ENCODE measurements at regions not wholly inside any gene's neighbourhood (a gene's known extent, or its start where the extent isn't known, plus 50 kb on each side); places are given as distances from the start of the nearest gene placed in this dataset.

GRCh38 chr17:13385481-13385911, 216.2 kb downstream of the HS3ST3A1 start:
- no peak for TF ChIP-seq FOXP2 (optimal IDR thresholded peaks at IDR 0.05; ENCODE audit: borderline replicate concordance, extremely low read depth, extremely low read length, insufficient read depth)
- no peak for TF ChIP-seq TAF1 (IDR thresholded peaks at IDR 0.05; ENCODE audit: borderline replicate concordance, insufficient read depth, low read length)
- no peak for TF ChIP-seq SIN3A (IDR thresholded peaks at IDR 0.05; ENCODE audit: borderline replicate concordance, insufficient read depth, low read length)
- no peak for TF ChIP-seq POLR2AphosphoS5 (IDR thresholded peaks at IDR 0.05; ENCODE audit: low read depth, low read length)
- TF ChIP-seq, protein P1, sequence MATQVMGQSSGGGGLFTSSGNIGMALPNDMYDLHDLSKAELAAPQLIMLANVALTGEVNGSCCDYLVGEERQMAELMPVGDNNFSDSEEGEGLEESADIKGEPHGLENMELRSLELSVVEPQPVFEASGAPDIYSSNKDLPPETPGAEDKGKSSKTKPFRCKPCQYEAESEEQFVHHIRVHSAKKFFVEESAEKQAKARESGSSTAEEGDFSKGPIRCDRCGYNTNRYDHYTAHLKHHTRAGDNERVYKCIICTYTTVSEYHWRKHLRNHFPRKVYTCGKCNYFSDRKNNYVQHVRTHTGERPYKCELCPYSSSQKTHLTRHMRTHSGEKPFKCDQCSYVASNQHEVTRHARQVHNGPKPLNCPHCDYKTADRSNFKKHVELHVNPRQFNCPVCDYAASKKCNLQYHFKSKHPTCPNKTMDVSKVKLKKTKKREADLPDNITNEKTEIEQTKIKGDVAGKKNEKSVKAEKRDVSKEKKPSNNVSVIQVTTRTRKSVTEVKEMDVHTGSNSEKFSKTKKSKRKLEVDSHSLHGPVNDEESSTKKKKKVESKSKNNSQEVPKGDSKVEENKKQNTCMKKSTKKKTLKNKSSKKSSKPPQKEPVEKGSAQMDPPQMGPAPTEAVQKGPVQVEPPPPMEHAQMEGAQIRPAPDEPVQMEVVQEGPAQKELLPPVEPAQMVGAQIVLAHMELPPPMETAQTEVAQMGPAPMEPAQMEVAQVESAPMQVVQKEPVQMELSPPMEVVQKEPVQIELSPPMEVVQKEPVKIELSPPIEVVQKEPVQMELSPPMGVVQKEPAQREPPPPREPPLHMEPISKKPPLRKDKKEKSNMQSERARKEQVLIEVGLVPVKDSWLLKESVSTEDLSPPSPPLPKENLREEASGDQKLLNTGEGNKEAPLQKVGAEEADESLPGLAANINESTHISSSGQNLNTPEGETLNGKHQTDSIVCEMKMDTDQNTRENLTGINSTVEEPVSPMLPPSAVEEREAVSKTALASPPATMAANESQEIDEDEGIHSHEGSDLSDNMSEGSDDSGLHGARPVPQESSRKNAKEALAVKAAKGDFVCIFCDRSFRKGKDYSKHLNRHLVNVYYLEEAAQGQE (IDR thresholded peaks at IDR 0.05; ENCODE audit: insufficient read depth in 1 of 2, low read depth in 2 of 2, low read length in 2 of 2) = no peak

DNA sequence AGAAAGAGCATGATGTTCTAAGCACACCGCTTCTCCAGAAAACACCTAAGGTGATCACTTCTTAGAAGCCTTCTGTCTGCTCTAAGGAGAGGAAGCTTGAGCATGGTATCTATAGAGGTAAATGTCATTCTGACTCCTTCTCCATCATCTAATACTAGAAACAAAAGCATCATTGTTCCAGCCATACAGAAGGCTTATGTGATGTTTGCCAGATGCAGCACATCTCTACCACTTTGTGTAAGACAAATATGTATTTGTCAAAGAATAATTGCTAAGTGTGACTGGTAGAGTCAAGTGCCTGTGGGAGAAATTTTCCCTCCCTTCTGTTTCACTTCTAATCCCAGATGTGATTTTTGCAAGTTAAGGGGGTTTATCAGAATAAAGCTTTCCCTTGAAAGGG, 217.1 kb downstream of the HS3ST3A1 start:
- TF ChIP-seq TAF1 (IDR thresholded peaks at IDR 0.05; ENCODE audit: borderline replicate concordance, insufficient read depth, low read length) = no peak
- TF ChIP-seq, protein P1 (IDR thresholded peaks at IDR 0.05; ENCODE audit: insufficient read depth in 1 of 2, low read depth in 2 of 2, low read length in 2 of 2) = no peak
- no peak for TF ChIP-seq FOXP2 (optimal IDR thresholded peaks at IDR 0.05; ENCODE audit: borderline replicate concordance, extremely low read depth, extremely low read length, insufficient read depth)
- no peak for TF ChIP-seq POLR2AphosphoS5 (IDR thresholded peaks at IDR 0.05; ENCODE audit: low read depth, low read length)
- no peak for TF ChIP-seq SIN3A (IDR thresholded peaks at IDR 0.05; ENCODE audit: borderline replicate concordance, insufficient read depth, low read length)

GRCh38 chr17:13378361-13378760, 223.4 kb downstream of the HS3ST3A1 start:
- TF ChIP-seq, protein P1 (IDR thresholded peaks at IDR 0.05; ENCODE audit: insufficient read depth in 1 of 2, low read depth in 2 of 2, low read length in 2 of 2) = no peak
- no peak for TF ChIP-seq SIN3A (IDR thresholded peaks at IDR 0.05; ENCODE audit: borderline replicate concordance, insufficient read depth, low read length)
- no peak for TF ChIP-seq FOXP2 (optimal IDR thresholded peaks at IDR 0.05; ENCODE audit: borderline replicate concordance, extremely low read depth, extremely low read length, insufficient read depth)
- TF ChIP-seq TAF1 (IDR thresholded peaks at IDR 0.05; ENCODE audit: borderline replicate concordance, insufficient read depth, low read length) = no peak
- no peak for TF ChIP-seq POLR2AphosphoS5 (IDR thresholded peaks at IDR 0.05; ENCODE audit: low read depth, low read length)

- TF ChIP-seq TAF1 (IDR thresholded peaks at IDR 0.05; ENCODE audit: borderline replicate concordance, insufficient read depth, low read length) (no peak), SIN3A (IDR thresholded peaks at IDR 0.05; ENCODE audit: borderline replicate concordance, insufficient read depth, low read length) (no peak), FOXP2 (optimal IDR thresholded peaks at IDR 0.05; ENCODE audit: borderline replicate concordance, extremely low read depth, extremely low read length, insufficient read depth) (no peak), POLR2AphosphoS5 (IDR thresholded peaks at IDR 0.05; ENCODE audit: low read depth, low read length) (no peak)
- TF ChIP-seq, protein P1 (IDR thresholded peaks at IDR 0.05; ENCODE audit: insufficient read depth in 1 of 2, low read depth in 2 of 2, low read length in 2 of 2) = no peak
These were observed 227.3 kb downstream of the HS3ST3A1 start for GRCh38 chr17:13374203-13375143.
